ENCODE measurements at regions not wholly inside any gene's neighbourhood (a gene's known extent, or its start where the extent isn't known, plus 50 kb on each side); places are given as distances from the start of the nearest gene placed in this dataset.

DNA sequence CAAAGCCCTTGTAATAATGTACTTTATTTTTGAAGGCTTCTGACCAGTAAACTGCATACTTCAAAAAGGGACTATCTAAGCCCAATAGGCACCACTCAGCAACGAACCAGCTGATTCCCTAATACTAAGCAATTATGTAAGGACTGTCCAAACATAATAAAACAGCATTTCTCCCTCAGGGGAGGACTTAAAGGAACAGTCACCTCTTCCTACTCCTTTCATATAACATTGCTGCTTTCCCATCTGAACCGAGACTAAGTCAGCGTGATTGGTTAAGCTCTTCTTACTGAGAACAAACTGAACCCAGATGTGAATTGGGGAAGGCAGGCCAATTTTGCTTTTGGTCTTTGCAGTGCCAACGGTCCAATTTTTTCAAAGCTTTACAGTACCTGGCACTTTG is 420.0 kb downstream of the METTL15 start:
- Histone ChIP-seq H3K9me3 (ENCODE audit: insufficient read depth, low read length, severe bottlenecking) (peaks cover 8% of the 10 kb centered on the region), H3K4me3 (ENCODE audit: low read depth in 1 of 2, low read length in 2 of 2) (no peak overlapping the region), H3K9ac (ENCODE audit: low read depth, low read length) (no peak overlapping the region)

DNA sequence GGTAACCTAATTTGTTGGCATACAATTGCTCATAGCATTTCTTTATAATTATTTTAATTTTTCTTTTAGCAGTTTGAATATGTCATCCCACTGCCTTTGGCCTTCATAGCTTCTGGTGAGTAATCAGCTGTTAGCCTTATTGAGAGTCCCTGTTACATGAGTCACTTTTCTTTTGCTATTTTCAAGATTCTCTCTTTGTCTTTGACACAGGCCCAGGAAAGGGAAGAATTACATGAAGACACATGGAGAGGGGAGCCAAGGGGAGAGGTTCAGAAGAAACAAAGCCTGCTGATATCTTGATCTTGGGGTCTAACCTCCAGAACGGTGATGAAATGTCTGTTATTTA is 418.2 kb downstream of the METTL15 start:
- Histone ChIP-seq H3K4me2 (ENCODE audit: insufficient read depth, low read length) (no peak overlapping the region), H3K4me1 (ENCODE audit: insufficient read depth, low read length) (no peaks in the 10 kb centered on the region), H3K4me3 (ENCODE audit: low read depth in 1 of 2, low read length in 2 of 2) (no peak overlapping the region), H4K20me1 (ENCODE audit: insufficient read depth, low read length) (no peaks in the 10 kb centered on the region), H3K9ac (ENCODE audit: low read depth, low read length) (no peak overlapping the region), H3K27me3 (ENCODE audit: insufficient read depth, low read length, poor library complexity) (no peaks in the 10 kb centered on the region), H3K36me3 (ENCODE audit: insufficient read depth, low read length) (no peaks in the 10 kb centered on the region), H3K9me3 (ENCODE audit: insufficient read depth, low read length, severe bottlenecking) (peaks cover 8% of the 10 kb centered on the region), H3K79me2 (ENCODE audit: insufficient read depth, low read length) (no peaks in the 10 kb centered on the region), H2AFZ (ENCODE audit: low read depth, low read length) (no peak overlapping the region), H3K27ac (ENCODE audit: low read length) (no peak overlapping the region)
- DNase-seq (no peak), ATAC-seq (ENCODE audit: insufficient read depth, low read depth) (no peak)
- TF ChIP-seq, protein P1, sequence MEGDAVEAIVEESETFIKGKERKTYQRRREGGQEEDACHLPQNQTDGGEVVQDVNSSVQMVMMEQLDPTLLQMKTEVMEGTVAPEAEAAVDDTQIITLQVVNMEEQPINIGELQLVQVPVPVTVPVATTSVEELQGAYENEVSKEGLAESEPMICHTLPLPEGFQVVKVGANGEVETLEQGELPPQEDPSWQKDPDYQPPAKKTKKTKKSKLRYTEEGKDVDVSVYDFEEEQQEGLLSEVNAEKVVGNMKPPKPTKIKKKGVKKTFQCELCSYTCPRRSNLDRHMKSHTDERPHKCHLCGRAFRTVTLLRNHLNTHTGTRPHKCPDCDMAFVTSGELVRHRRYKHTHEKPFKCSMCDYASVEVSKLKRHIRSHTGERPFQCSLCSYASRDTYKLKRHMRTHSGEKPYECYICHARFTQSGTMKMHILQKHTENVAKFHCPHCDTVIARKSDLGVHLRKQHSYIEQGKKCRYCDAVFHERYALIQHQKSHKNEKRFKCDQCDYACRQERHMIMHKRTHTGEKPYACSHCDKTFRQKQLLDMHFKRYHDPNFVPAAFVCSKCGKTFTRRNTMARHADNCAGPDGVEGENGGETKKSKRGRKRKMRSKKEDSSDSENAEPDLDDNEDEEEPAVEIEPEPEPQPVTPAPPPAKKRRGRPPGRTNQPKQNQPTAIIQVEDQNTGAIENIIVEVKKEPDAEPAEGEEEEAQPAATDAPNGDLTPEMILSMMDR (IDR thresholded peaks at IDR 0.05; ENCODE audit: borderline replicate concordance, extremely low read depth, low read length, poor library complexity, severe bottlenecking), result no peak
- TF ChIP-seq EZH2 (IDR thresholded peaks at IDR 0.05; ENCODE audit: borderline replicate concordance, low read depth, low read length, severe bottlenecking), result no peak

More for the DNA sequence above, 420.0 kb downstream of the METTL15 start:
- Histone ChIP-seq H3K27ac (ENCODE audit: low read length) (no peak overlapping the region), H3K4me1 (ENCODE audit: insufficient read depth, low read length) (no peaks in the 10 kb centered on the region), H4K20me1 (ENCODE audit: insufficient read depth, low read length) (no peaks in the 10 kb centered on the region), H3K4me2 (ENCODE audit: insufficient read depth, low read length) (no peak overlapping the region), H3K79me2 (ENCODE audit: insufficient read depth, low read length) (no peaks in the 10 kb centered on the region), H3K27me3 (ENCODE audit: insufficient read depth, low read length, poor library complexity) (no peaks in the 10 kb centered on the region), H2AFZ (ENCODE audit: low read depth, low read length) (no peak overlapping the region), H3K36me3 (ENCODE audit: insufficient read depth, low read length) (no peaks in the 10 kb centered on the region)
- DNase-seq (no peak), ATAC-seq (ENCODE audit: insufficient read depth, low read depth) (no peak)
- TF ChIP-seq, protein P1 (IDR thresholded peaks at IDR 0.05; ENCODE audit: borderline replicate concordance, extremely low read depth, low read length, poor library complexity, severe bottlenecking), result no peak
- TF ChIP-seq EZH2 (IDR thresholded peaks at IDR 0.05; ENCODE audit: borderline replicate concordance, low read depth, low read length, severe bottlenecking), result no peak

DNA sequence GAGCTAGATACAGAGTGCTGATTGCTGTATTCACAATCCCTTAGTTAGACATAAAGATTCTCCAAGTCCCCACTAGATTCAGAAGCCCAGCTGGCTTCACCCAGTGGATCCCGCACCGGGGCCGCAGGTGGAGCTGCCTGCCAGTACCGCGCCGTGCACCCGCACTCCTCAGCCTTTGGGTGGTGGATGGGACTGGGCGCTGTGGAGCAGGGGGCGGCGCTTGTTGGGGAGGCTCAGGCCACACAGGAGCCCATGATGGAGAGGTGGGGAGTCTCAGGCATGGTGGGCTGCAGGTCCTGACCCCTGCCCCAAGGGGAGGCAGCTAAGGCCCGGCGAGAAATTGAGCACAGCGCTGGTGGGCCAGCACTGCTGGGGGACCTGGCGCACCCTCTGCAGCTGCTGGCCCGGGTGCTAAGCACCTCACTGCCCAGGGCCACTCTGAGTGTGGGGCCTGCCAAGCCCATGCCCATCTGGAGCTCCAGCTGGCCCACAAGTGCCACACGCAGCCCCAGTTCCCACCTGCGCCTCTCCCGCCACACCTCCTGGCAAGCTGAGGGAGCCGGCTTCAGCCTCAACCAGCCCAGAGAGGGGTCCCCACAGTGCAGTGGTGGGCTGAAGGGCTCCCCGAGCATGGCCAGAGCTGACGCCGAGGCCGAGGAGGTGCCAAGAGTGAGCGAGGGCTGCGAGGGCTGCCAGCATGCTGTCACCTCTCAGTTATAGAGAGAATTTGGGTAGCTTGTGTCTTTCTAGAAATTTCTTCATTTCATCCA is 417.6 kb downstream of the METTL15 start:
- H4K20me1 ChIP-seq (ENCODE audit: insufficient read depth, low read length), result no peaks in the 10 kb centered on the region
- no peaks in the 10 kb centered on the region for H3K79me2 ChIP-seq (ENCODE audit: insufficient read depth, low read length)
- no peak overlapping the region for H3K4me3 ChIP-seq (ENCODE audit: low read depth in 1 of 2, low read length in 2 of 2)
- peaks cover 8% of the 10 kb centered on the region for H3K9me3 ChIP-seq (ENCODE audit: insufficient read depth, low read length, severe bottlenecking)
- no peaks in the 10 kb centered on the region for H3K4me1 ChIP-seq (ENCODE audit: insufficient read depth, low read length)
- no peak overlapping the region for H2AFZ ChIP-seq (ENCODE audit: low read depth, low read length)
- no peaks in the 10 kb centered on the region for H3K36me3 ChIP-seq (ENCODE audit: insufficient read depth, low read length)
- TF ChIP-seq, protein P1 (IDR thresholded peaks at IDR 0.05; ENCODE audit: borderline replicate concordance, extremely low read depth, low read length, poor library complexity, severe bottlenecking), result no peak
- TF ChIP-seq EZH2 (IDR thresholded peaks at IDR 0.05; ENCODE audit: borderline replicate concordance, low read depth, low read length, severe bottlenecking), result no peak
- H3K9ac ChIP-seq (ENCODE audit: low read depth, low read length), result no peak overlapping the region
- DNase-seq (no peak), ATAC-seq (ENCODE audit: insufficient read depth, low read depth) (no peak)
- H3K4me2 ChIP-seq (ENCODE audit: insufficient read depth, low read length), result no peak overlapping the region
- no peak overlapping the region for H3K27ac ChIP-seq (ENCODE audit: low read length)
- no peaks in the 10 kb centered on the region for H3K27me3 ChIP-seq (ENCODE audit: insufficient read depth, low read length, poor library complexity)

All from DND-41 (cell line).